ENCODE measurements at regions not wholly inside any gene's neighbourhood (a gene's known extent, or its start where the extent isn't known, plus 50 kb on each side); places are given as distances from the start of the nearest gene placed in this dataset.

- no peak for DNase-seq (ENCODE audit: low read depth, low spot score)
- Histone ChIP-seq H3K36me3 (ENCODE audit: control insufficient read depth in 1 of 2, insufficient read depth in 2 of 2, low read length in 2 of 2) (no peaks in the 10 kb centered on the region), H3K9me2 (ENCODE audit: insufficient read depth) (no peaks in the 10 kb centered on the region), H4K20me1 (ENCODE audit: insufficient read depth) (no peaks in the 10 kb centered on the region), H3K9ac (ENCODE audit: low read length) (no peak overlapping the region), H2AFZ (ENCODE audit: low read depth, low read length, poor library complexity, severe bottlenecking) (no peak overlapping the region), H3K27me3 (ENCODE audit: insufficient read depth, low read length) (no peaks in the 10 kb centered on the region), H3K4me3 (replicated peaks in 1 of 2; ENCODE audit: low read depth in 1 of 2, low read length in 2 of 2) (no peak overlapping the region), H3K27ac (ENCODE audit: low read depth, low read length) (no peak overlapping the region), H3K9me3 (ENCODE audit: control insufficient read depth in 1 of 2, insufficient read depth in 1 of 2, low read depth in 1 of 2, low read length in 2 of 2) (no peaks in the 10 kb centered on the region; a peak in 1 of 4 replicates), H3K4me2 (ENCODE audit: low read length) (no peak overlapping the region), H3K4me1 (ENCODE audit: control insufficient read depth in 1 of 2, insufficient read depth in 2 of 2, low read length in 2 of 2) (no peaks in the 10 kb centered on the region), H3K79me2 (ENCODE audit: insufficient read depth, low read length) (no peaks in the 10 kb centered on the region)
- no TSS peak for BruUV-seq (replicated peaks)
- POLR2A ChIA-PET, result no interaction called here
- intact Hi-C loops (cut with micrococcal nuclease), result no loop called here
- ATAC-seq, result no peak
- TF ChIP-seq, protein P1, sequence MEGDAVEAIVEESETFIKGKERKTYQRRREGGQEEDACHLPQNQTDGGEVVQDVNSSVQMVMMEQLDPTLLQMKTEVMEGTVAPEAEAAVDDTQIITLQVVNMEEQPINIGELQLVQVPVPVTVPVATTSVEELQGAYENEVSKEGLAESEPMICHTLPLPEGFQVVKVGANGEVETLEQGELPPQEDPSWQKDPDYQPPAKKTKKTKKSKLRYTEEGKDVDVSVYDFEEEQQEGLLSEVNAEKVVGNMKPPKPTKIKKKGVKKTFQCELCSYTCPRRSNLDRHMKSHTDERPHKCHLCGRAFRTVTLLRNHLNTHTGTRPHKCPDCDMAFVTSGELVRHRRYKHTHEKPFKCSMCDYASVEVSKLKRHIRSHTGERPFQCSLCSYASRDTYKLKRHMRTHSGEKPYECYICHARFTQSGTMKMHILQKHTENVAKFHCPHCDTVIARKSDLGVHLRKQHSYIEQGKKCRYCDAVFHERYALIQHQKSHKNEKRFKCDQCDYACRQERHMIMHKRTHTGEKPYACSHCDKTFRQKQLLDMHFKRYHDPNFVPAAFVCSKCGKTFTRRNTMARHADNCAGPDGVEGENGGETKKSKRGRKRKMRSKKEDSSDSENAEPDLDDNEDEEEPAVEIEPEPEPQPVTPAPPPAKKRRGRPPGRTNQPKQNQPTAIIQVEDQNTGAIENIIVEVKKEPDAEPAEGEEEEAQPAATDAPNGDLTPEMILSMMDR (IDR thresholded peaks at IDR 0.05 in 2 of 3, conservative IDR thresholded peaks at IDR 0.05 in 1 of 3; ENCODE audit: borderline replicate concordance in 1 of 3, insufficient read depth in 1 of 3, low read depth in 2 of 3, low read length in 2 of 3), result no peak
- TF ChIP-seq CBX3 (IDR thresholded peaks at IDR 0.05; ENCODE audit: low read depth), result no peak
- TF ChIP-seq, protein P2, sequence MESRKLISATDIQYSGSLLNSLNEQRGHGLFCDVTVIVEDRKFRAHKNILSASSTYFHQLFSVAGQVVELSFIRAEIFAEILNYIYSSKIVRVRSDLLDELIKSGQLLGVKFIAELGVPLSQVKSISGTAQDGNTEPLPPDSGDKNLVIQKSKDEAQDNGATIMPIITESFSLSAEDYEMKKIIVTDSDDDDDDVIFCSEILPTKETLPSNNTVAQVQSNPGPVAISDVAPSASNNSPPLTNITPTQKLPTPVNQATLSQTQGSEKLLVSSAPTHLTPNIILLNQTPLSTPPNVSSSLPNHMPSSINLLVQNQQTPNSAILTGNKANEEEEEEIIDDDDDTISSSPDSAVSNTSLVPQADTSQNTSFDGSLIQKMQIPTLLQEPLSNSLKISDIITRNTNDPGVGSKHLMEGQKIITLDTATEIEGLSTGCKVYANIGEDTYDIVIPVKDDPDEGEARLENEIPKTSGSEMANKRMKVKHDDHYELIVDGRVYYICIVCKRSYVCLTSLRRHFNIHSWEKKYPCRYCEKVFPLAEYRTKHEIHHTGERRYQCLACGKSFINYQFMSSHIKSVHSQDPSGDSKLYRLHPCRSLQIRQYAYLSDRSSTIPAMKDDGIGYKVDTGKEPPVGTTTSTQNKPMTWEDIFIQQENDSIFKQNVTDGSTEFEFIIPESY (IDR thresholded peaks at IDR 0.05; ENCODE audit: extremely low read depth, insufficient replicate concordance, low read length), result no peak
- RAD21 ChIA-PET (ENCODE audit: low non-redundant PET in 1 of 2, low total read pairs in 2 of 2, uncharacterized antibody in 2 of 2, unreplicated experiment in 2 of 2), result no interaction called here
- CTCF ChIA-PET, result no interaction called here
Measured at GRCh38 chr13:89880201-89880600, 1467.3 kb upstream of the MIR17HG start.

DNA sequence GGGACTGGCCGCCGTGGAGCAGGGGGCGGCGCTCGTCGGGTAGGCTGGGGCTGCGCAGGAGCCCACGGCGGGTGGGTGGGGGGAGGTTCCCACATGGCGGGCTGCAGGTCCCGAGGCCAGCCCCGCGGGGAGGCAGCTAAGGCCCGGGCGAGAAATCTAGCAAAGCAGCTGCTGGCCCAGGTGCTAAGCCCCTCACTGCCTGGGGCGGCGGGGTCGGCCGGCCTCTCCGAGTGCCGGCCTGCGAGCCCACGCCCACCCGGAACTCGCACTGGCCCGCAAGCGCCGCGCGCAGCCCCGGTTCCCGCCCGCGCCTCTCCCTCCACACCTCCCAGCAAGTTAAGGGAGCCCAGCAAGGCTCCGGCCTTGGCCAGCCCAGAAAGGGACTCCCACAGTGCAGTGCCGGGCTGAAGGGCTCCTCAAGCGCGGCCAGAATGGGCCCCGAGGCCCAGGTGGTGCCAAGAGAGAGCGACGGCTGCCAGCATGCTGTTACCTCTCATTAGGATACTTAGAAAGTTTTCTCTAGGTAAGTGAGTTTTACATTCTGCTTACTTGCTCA is 1463.5 kb upstream of the MIR17HG start:
- intact Hi-C loops (cut with micrococcal nuclease), result no loop called here
- Histone ChIP-seq H3K9ac (ENCODE audit: low read length) (no peak overlapping the region), H3K4me3 (replicated peaks in 1 of 2; ENCODE audit: low read depth in 1 of 2, low read length in 2 of 2) (no peak overlapping the region), H3K27me3 (ENCODE audit: insufficient read depth, low read length) (no peaks in the 10 kb centered on the region), H3K9me3 (ENCODE audit: control insufficient read depth in 1 of 2, insufficient read depth in 1 of 2, low read depth in 1 of 2, low read length in 2 of 2) (no peaks in the 10 kb centered on the region; a peak in 1 of 4 replicates), H4K20me1 (ENCODE audit: insufficient read depth) (no peaks in the 10 kb centered on the region), H3K36me3 (ENCODE audit: control insufficient read depth in 1 of 2, insufficient read depth in 2 of 2, low read length in 2 of 2) (no peaks in the 10 kb centered on the region), H3K79me2 (ENCODE audit: insufficient read depth, low read length) (no peaks in the 10 kb centered on the region), H2AFZ (ENCODE audit: low read depth, low read length, poor library complexity, severe bottlenecking) (no peak overlapping the region), H3K4me2 (ENCODE audit: low read length) (no peak overlapping the region), H3K9me2 (ENCODE audit: insufficient read depth) (no peaks in the 10 kb centered on the region), H3K4me1 (ENCODE audit: control insufficient read depth in 1 of 2, insufficient read depth in 2 of 2, low read length in 2 of 2) (no peaks in the 10 kb centered on the region), H3K27ac (ENCODE audit: low read depth, low read length) (no peak overlapping the region)
- ATAC-seq (no peak), DNase-seq (ENCODE audit: low read depth, low spot score) (no peak)
- no peak for TF ChIP-seq RAD21 (IDR thresholded peaks at IDR 0.05; ENCODE audit: low read depth)
- RAD21 ChIA-PET (ENCODE audit: low non-redundant PET in 1 of 2, low total read pairs in 2 of 2, uncharacterized antibody in 2 of 2, unreplicated experiment in 2 of 2), result no interaction called here
- CTCF ChIA-PET, result no interaction called here
- BruUV-seq (replicated peaks), result no TSS peak
- POLR2A ChIA-PET, result no interaction called here

Data from HCT116 (cell line).